Gastroesophageal sphincter (tissue), 4 donors: ENCODE measurements at regions not wholly inside any gene's neighbourhood (a gene's known extent, or its start where the extent isn't known, plus 50 kb on each side); places are given as distances from the start of the nearest gene placed in this dataset.

Experiments
- ATAC-seq: fragments of 150-250 bp; one replicate; pipeline ENCODE4 v1.9.1; 2016; ENCODE audit warnings: mild to moderate bottlenecking, moderate library complexity
- H3K27ac ChIP-seq, 4 donors: fragments of 200-600 bp; sonication (generic) in 3 of 4; 1 replicate in 3 of 4; 2 replicates in 1 of 4; pipeline ENCODE4 v1.5.1; 2016 to 2019
- H3K27me3 ChIP-seq: fragments of 200-600 bp; sonication (generic); one replicate; pipeline ENCODE4 v1.5.1; 2019
- H3K36me3 ChIP-seq, 2 donors: fragments of 200-600 bp; sonication (generic); one replicate each; pipeline ENCODE4 v1.5.1; 2019; ENCODE audit warnings: control low read depth in 1 of 2
- H3K4me1 ChIP-seq, 3 donors: fragments of 200-600 bp; sonication (generic); 1 replicate in 2 of 3; 2 replicates in 1 of 3; pipeline ENCODE4 v1.5.1; 2016 to 2019; ENCODE audit warnings: control low read depth in 2 of 3
- H3K4me3 ChIP-seq, 2 donors: fragments of 200-600 bp; sonication (generic); one replicate each; pipeline ENCODE4 v1.5.1; 2019; ENCODE audit warnings: mild to moderate bottlenecking in 1 of 2, moderate library complexity in 1 of 2
- H3K9me3 ChIP-seq, 3 donors: fragments of 200-600 bp; sonication (generic); one replicate each; pipeline ENCODE4 v1.5.1; 2017 to 2019; ENCODE audit warnings: control low read depth in 2 of 3
- CTCF ChIP-seq, 4 experiments: fragments of 200-600 bp in 2 of 4; fragments of 450-650 bp in 2 of 4; sonication (generic) in 1 of 4; IDR thresholded peaks; one replicate each; pipeline ENCODE4 v1.5.1; 2017 to 2019; ENCODE audit warnings: antibody characterized with exemption in 4 of 4, mild to moderate bottlenecking in 2 of 4, moderate library complexity in 2 of 4
- EP300 ChIP-seq: sonication (generic); formaldehyde crosslinking; IDR thresholded peaks from one replicate; pipeline ENCODE4 v1.6.1; 2017; ENCODE audit warnings: antibody characterized with exemption, mild to moderate bottlenecking
- POLR2A ChIP-seq, 2 donors: fragments of 450-650 bp; IDR thresholded peaks; one replicate each; pipeline ENCODE4 v1.6.1; 2017; ENCODE audit warnings: antibody characterized with exemption in 2 of 2, mild to moderate bottlenecking in 2 of 2, moderate library complexity in 1 of 2
- POLR2AphosphoS5 ChIP-seq: sonication (generic); formaldehyde crosslinking; IDR thresholded peaks from one replicate; pipeline ENCODE4 v1.6.1; 2017; ENCODE audit warnings: antibody characterized with exemption
- WGBS, 2 donors: methylation state at CpG; one replicate each; pipeline ENCODE4 v1.1.5; 2018; ENCODE audit warnings: low coverage in 1 of 2; 5-methylcytosine and 5-hydroxymethylcytosine counted together

GRCh38 chr18:45448871-45449270 lies 166.4 kb upstream of the SLC14A2 start:
- H3K27ac ChIP-seq, result peak overlapping the region in 2 of 4 donors; percentile 58 to 62
- no peak for TF ChIP-seq EP300
- TF ChIP-seq POLR2A (IDR thresholded peaks at IDR 0.05), result no peak
- no peak for TF ChIP-seq POLR2AphosphoS5
- no peak for TF ChIP-seq CTCF (IDR thresholded peaks at IDR 0.05)
- no peak for ATAC-seq

GRCh38 chr18:45449418-45450227 lies 165.7 kb upstream of the SLC14A2 start:
- WGBS, 2 donors, result 36 to 42% methylated on average over 6 to 10 of the region's 10 CpGs
- H3K4me3 ChIP-seq, result no peak overlapping the region
- peak; percentile 62 for ATAC-seq
- no peak for TF ChIP-seq POLR2A (IDR thresholded peaks at IDR 0.05)
- TF ChIP-seq CTCF (IDR thresholded peaks at IDR 0.05), result no peak
- TF ChIP-seq POLR2AphosphoS5, result no peak
- TF ChIP-seq EP300, result no peak
- H3K36me3 ChIP-seq, result no peaks in the 10 kb centered on the region
- H3K4me1 ChIP-seq, result peaks cover 0 to 26% (median 7%) of the 10 kb centered on the region in 3 donors
- H3K27me3 ChIP-seq, result no peaks in the 10 kb centered on the region
- H3K9me3 ChIP-seq, result no peaks in the 10 kb centered on the region
- peak overlapping the region in 3 of 4 donors; percentile 58 to 62 (median 59) for H3K27ac ChIP-seq

More at GRCh38 chr18:45448871-45449270, 166.4 kb upstream of the SLC14A2 start:
- Histone ChIP-seq H3K27me3 (no peaks in the 10 kb centered on the region), H3K9me3 (no peaks in the 10 kb centered on the region), H3K4me3 (no peak overlapping the region), H3K4me1 (peaks cover 0 to 26% (median 7%) of the 10 kb centered on the region in 3 donors), H3K36me3 (no peaks in the 10 kb centered on the region)
- WGBS, 2 donors, result 92 to 100% methylated on average over 2 of the region's 2 CpGs

- H3K27ac ChIP-seq, result no peak overlapping the region
- no peak overlapping the region for H3K4me3 ChIP-seq
- H3K9me3 ChIP-seq, result no peaks in the 10 kb centered on the region
- H3K36me3 ChIP-seq, result no peaks in the 10 kb centered on the region
- peaks cover 0 to 29% (median 0%) of the 10 kb centered on the region in 3 donors for H3K4me1 ChIP-seq
- 47 to 60% methylated on average over 3 to 4 of the region's 5 CpGs for WGBS, 2 donors
- ATAC-seq, result no peak
- TF ChIP-seq POLR2AphosphoS5 (no peak), CTCF (IDR thresholded peaks at IDR 0.05) (no peak), POLR2A (IDR thresholded peaks at IDR 0.05) (no peak), EP300 (no peak)
- H3K27me3 ChIP-seq, result no peaks in the 10 kb centered on the region
Measured at GRCh38 chr18:45456090-45457021, 158.9 kb upstream of the SLC14A2 start.

GRCh38 chr18:45458033-45458432 lies 157.2 kb upstream of the SLC14A2 start:
- no peak for ATAC-seq
- H3K36me3 ChIP-seq, result no peaks in the 10 kb centered on the region
- peaks cover 0 to 29% (median 0%) of the 10 kb centered on the region in 3 donors for H3K4me1 ChIP-seq
- H3K9me3 ChIP-seq, result no peaks in the 10 kb centered on the region
- no peak overlapping the region for H3K27ac ChIP-seq
- H3K27me3 ChIP-seq, result no peaks in the 10 kb centered on the region
- TF ChIP-seq CTCF (IDR thresholded peaks at IDR 0.05) (no peak), POLR2AphosphoS5 (peak; percentile 10)
- WGBS, 2 donors, result 33 to 67% methylated on average over 1 of the region's 1 CpG
- H3K4me3 ChIP-seq, result no peak overlapping the region
